ENCODE measurements at regions not wholly inside any gene's neighbourhood (a gene's known extent, or its start where the extent isn't known, plus 50 kb on each side); places are given as distances from the start of the nearest gene placed in this dataset.

DNA sequence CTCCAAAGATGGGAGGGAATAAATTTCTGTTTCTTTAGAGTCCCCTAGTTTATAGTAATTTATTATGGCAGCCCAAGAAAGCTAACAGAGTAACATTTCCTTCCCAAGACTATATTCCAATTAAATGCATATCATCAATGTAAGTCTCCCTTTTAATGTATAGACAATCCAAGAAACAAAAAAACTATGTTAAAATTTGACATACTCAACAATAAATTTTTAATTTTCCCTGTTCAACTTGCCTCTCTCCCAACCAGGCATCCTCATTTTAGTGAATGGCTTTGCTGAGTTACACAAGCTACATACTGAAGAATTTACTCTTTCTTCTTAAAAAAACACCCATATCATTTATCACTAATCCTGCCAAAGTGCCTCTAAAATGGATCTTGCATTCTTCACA is 1357.7 kb downstream of the PCDH9 start:
- H3K27ac ChIP-seq: no peak overlapping the region
- TF ChIP-seq POLR2A (IDR thresholded peaks at IDR 0.05): no peak
- TF ChIP-seq, protein P1, sequence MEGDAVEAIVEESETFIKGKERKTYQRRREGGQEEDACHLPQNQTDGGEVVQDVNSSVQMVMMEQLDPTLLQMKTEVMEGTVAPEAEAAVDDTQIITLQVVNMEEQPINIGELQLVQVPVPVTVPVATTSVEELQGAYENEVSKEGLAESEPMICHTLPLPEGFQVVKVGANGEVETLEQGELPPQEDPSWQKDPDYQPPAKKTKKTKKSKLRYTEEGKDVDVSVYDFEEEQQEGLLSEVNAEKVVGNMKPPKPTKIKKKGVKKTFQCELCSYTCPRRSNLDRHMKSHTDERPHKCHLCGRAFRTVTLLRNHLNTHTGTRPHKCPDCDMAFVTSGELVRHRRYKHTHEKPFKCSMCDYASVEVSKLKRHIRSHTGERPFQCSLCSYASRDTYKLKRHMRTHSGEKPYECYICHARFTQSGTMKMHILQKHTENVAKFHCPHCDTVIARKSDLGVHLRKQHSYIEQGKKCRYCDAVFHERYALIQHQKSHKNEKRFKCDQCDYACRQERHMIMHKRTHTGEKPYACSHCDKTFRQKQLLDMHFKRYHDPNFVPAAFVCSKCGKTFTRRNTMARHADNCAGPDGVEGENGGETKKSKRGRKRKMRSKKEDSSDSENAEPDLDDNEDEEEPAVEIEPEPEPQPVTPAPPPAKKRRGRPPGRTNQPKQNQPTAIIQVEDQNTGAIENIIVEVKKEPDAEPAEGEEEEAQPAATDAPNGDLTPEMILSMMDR (IDR thresholded peaks at IDR 0.05 in 4 of 5, conservative IDR thresholded peaks at IDR 0.05 in 1 of 5): no peak
- DNase-seq (no peak), ATAC-seq (no peak)
- H3K4me1 ChIP-seq: no peaks in the 10 kb centered on the region
- H3K9me3 ChIP-seq: no peaks in the 10 kb centered on the region
- in situ Hi-C loops (cut with MboI; ENCODE audit: low sequenced_read_pairs in 4 of 4) (no loop called here), intact Hi-C loops (cut with DNase I; ENCODE audit: low total_unique reads) (no loop called here)
- H3K36me3 ChIP-seq: no peaks in the 10 kb centered on the region
- no peaks in the 10 kb centered on the region for H3K27me3 ChIP-seq
- no peak overlapping the region for H3K4me3 ChIP-seq

DNA sequence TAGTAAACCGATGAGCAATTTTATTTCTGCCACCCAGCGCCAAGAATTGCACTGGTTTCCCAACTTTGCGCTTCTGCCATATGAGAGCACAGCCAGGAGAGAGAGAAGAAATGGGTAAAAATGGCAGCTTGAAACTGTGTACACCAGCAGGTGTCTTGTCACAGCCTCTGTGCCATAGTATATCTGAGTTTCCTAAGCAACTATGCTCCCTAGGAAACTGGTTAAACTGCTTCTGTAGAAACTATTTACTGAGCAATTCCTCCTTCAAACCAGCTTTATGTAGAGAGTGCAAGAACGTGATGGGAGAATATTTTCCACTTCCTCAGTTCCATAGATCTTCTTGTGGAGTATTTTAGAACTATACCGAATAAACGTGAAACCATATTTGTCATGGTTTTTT is 1361.3 kb downstream of the PCDH9 start:
- intact Hi-C loops (cut with DNase I; ENCODE audit: low total_unique reads): no loop called here

DNA sequence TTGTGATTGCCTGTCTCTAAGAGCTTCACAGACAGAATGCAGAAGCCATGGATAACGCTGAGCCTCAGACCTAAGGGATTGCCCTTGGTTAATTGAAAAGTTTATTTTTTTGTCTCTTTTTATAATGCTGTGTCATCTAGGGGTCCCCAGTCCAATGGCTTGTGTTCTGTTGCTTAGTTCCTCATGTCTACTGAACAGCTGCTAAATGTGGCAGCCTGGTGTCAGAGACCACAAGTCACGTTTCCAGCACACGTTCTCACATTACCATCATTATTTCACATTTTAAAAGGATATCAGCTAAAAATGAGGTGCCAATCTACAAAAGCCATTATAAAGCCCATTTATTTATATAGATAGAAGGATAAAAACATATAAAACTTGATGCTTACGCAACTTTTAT is 1362.0 kb downstream of the PCDH9 start:
- Histone ChIP-seq H3K27ac (no peak overlapping the region), H3K9me3 (no peaks in the 10 kb centered on the region), H3K27me3 (no peaks in the 10 kb centered on the region), H3K4me3 (no peak overlapping the region), H3K36me3 (no peaks in the 10 kb centered on the region), H3K4me1 (no peaks in the 10 kb centered on the region)
- DNase-seq (no peak), ATAC-seq (no peak)
- no peak for TF ChIP-seq POLR2A (IDR thresholded peaks at IDR 0.05)
- TF ChIP-seq, protein P1 (IDR thresholded peaks at IDR 0.05 in 4 of 5, conservative IDR thresholded peaks at IDR 0.05 in 1 of 5): no peak
- intact Hi-C loops (cut with DNase I; ENCODE audit: low total_unique reads) (no loop called here), in situ Hi-C loops (cut with MboI; ENCODE audit: low sequenced_read_pairs in 4 of 4) (no loop called here)

More for the DNA sequence above, 1361.3 kb downstream of the PCDH9 start:
- Histone ChIP-seq H3K27me3 (no peaks in the 10 kb centered on the region), H3K9me3 (no peaks in the 10 kb centered on the region), H3K27ac (no peak overlapping the region), H3K36me3 (no peaks in the 10 kb centered on the region), H3K4me3 (no peak overlapping the region), H3K4me1 (no peaks in the 10 kb centered on the region)
- in situ Hi-C loops (cut with MboI; ENCODE audit: low sequenced_read_pairs in 4 of 4): no loop called here
- TF ChIP-seq, protein P1 (IDR thresholded peaks at IDR 0.05 in 4 of 5, conservative IDR thresholded peaks at IDR 0.05 in 1 of 5): no peak
- TF ChIP-seq POLR2A (IDR thresholded peaks at IDR 0.05): no peak
- no peak for ATAC-seq
- DNase-seq: no peak

DNA sequence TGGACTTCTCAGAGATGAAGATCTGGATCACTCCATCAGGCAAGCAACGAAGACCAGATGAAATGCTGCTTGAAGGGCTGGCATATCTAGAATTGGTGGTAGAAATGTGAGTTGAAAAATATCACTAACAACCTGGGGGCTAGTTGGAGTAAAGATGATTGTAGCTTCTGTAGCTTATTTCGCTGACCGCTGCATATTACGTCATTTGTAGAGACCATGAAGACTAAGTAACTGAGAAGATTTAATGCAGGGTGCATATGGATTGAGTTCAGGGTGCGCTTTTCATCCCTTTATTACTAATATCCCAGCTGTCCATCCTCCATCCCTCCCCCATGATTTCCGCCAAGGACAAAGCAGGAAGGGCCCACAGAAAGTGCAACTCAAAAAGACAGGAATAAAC is 1364.0 kb downstream of the PCDH9 start:
- no peaks in the 10 kb centered on the region for H3K9me3 ChIP-seq
- DNase-seq: no peak
- no peak overlapping the region for H3K4me3 ChIP-seq

DNA sequence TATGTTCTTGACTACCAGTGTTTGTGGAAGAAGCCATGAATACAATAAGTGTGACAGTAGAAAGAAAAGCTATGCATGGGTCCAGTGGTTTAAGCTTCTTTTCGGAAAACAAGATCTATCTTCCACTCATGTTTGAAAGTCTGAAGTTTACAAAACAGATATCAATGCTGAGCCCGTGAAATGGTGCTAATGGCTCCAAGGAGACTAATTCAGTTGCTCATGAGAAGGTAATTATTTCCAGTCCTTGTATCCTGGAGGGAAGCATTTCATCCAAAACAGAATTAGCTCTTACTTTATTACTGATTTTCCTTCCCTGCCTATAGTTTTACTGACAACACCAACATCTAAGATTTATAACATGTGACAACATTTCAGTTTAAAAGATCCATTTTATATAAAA is 1364.9 kb downstream of the PCDH9 start:
- no peaks in the 10 kb centered on the region for H3K4me1 ChIP-seq
- in situ Hi-C loops (cut with MboI; ENCODE audit: low sequenced_read_pairs in 4 of 4): no loop called here
- H3K27ac ChIP-seq: no peak overlapping the region
- H3K9me3 ChIP-seq: no peaks in the 10 kb centered on the region
- intact Hi-C loops (cut with DNase I; ENCODE audit: low total_unique reads): no loop called here
- ATAC-seq (no peak), DNase-seq (no peak)
- H3K27me3 ChIP-seq: no peaks in the 10 kb centered on the region
- H3K4me3 ChIP-seq: no peak overlapping the region
- TF ChIP-seq POLR2A (IDR thresholded peaks at IDR 0.05): no peak
- TF ChIP-seq, protein P1 (IDR thresholded peaks at IDR 0.05 in 4 of 5, conservative IDR thresholded peaks at IDR 0.05 in 1 of 5): no peak
- H3K36me3 ChIP-seq: no peaks in the 10 kb centered on the region

More for the DNA sequence above, 1364.0 kb downstream of the PCDH9 start:
- no peak for ATAC-seq
- TF ChIP-seq, protein P1 (IDR thresholded peaks at IDR 0.05 in 4 of 5, conservative IDR thresholded peaks at IDR 0.05 in 1 of 5): no peak
- no peak for TF ChIP-seq POLR2A (IDR thresholded peaks at IDR 0.05)
- H3K27ac ChIP-seq: no peak overlapping the region
- intact Hi-C loops (cut with DNase I; ENCODE audit: low total_unique reads) (no loop called here), in situ Hi-C loops (cut with MboI; ENCODE audit: low sequenced_read_pairs in 4 of 4) (no loop called here)
- H3K4me1 ChIP-seq: no peaks in the 10 kb centered on the region
- no peaks in the 10 kb centered on the region for H3K36me3 ChIP-seq
- no peaks in the 10 kb centered on the region for H3K27me3 ChIP-seq

All from gastrocnemius medialis (tissue), 4 donors.